CD4-positive, alpha-beta memory T cell (primary cell): ENCODE measurements at regions not wholly inside any gene's neighbourhood (a gene's known extent, or its start where the extent isn't known, plus 50 kb on each side); places are given as distances from the start of the nearest gene placed in this dataset.

Source experiments
- CTCF ChIA-PET: fragments of 350-600 bp; sonication (Branson Sonifier 250); formaldehyde crosslinking; loops from one replicate; lab custom pipeline; 2021; ENCODE audit warnings: inconsistent platforms; ENCODE audit not compliant: partially characterized antibody; lab: Charles Lee
- POLR2A ChIA-PET: fragments of 350-600 bp; sonication (Branson Sonifier 250); formaldehyde crosslinking; loops from one replicate; lab custom pipeline; 2021; ENCODE audit not compliant: partially characterized antibody; lab: Charles Lee
- DNase-seq, 5 donors: peaks; one replicate each; pipeline versions ENCODE4 v3.0.0 to v3.0.0-alpha.2; 2020 to 2022; ENCODE audit warnings: mixed read lengths in 1 of 5
- H3K27ac ChIP-seq: one replicate; pipeline ENCODE4 v1.7.0; 2013; ENCODE audit warnings: low read depth, low read length
- H3K27me3 ChIP-seq: 2 replicates; pipeline ENCODE4 v1.7.0; 2013; ENCODE audit warnings: mild to moderate bottlenecking, low read length, moderate library complexity; ENCODE audit not compliant: insufficient read depth
- H3K36me3 ChIP-seq: 2 replicates; pipeline ENCODE4 v1.7.0; 2013; ENCODE audit warnings: mild to moderate bottlenecking, low read length, moderate library complexity; ENCODE audit not compliant: insufficient read depth
- H3K4me1 ChIP-seq: 2 replicates; pipeline ENCODE4 v1.7.0; 2013; ENCODE audit warnings: mild to moderate bottlenecking, low read length, moderate library complexity; ENCODE audit not compliant: insufficient read depth
- H3K4me3 ChIP-seq, 2 donors: one replicate each; pipeline ENCODE4 v1.7.0; 2013; ENCODE audit warnings: low read length in 2 of 2, mild to moderate bottlenecking in 1 of 2
- H3K9me3 ChIP-seq, 2 donors: one replicate each; pipeline ENCODE4 v1.7.0; 2013; ENCODE audit warnings: low read length in 2 of 2, control low read depth in 1 of 2; ENCODE audit not compliant: control insufficient read depth in 1 of 2
- H3K27ac Mint-ChIP-seq, 7 donors: one replicate each; pipeline ENCODE4 v1.8.0; 2020 to 2021; ENCODE audit warnings: mixed read lengths in 7 of 7, mild to moderate bottlenecking in 6 of 7, inconsistent platforms in 3 of 7, moderate library complexity in 3 of 7
- H3K27me3 Mint-ChIP-seq, 2 donors: one replicate each; pipeline ENCODE4 v1.8.0; 2020 to 2021; ENCODE audit warnings: mixed read lengths in 2 of 2
- H3K36me3 Mint-ChIP-seq, 2 donors: one replicate each; pipeline ENCODE4 v1.8.0; 2020 to 2021; ENCODE audit warnings: mixed read lengths in 2 of 2, inconsistent platforms in 1 of 2, mild to moderate bottlenecking in 1 of 2
- H3K4me1 Mint-ChIP-seq, 4 donors: one replicate each; pipeline ENCODE4 v1.8.0; 2020 to 2021; ENCODE audit warnings: mixed read lengths in 4 of 4, mild to moderate bottlenecking in 1 of 4
- H3K4me3 Mint-ChIP-seq, 8 donors: one replicate each; pipeline ENCODE4 v1.8.0; 2020 to 2021; ENCODE audit warnings: mixed read lengths in 8 of 8, mild to moderate bottlenecking in 7 of 8, moderate library complexity in 6 of 8, inconsistent platforms in 3 of 8
- H3K9me3 Mint-ChIP-seq, 8 donors: one replicate each; pipeline ENCODE4 v1.8.0; 2020 to 2021; ENCODE audit warnings: mixed read lengths in 8 of 8, mild to moderate bottlenecking in 5 of 8, inconsistent platforms in 3 of 8, moderate library complexity in 1 of 8
- intact Hi-C: fragments of 100-400 bp; cut with micrococcal nuclease; formaldehyde crosslinking; loops from one replicate; pipeline ENCODE4 v1.15.1; 2023

- Histone ChIP-seq H3K4me1 (no peaks in the 10 kb centered on the region), H3K27me3 (no peaks in the 10 kb centered on the region), H3K4me3 (no peak overlapping the region), H3K27ac (no peak overlapping the region), H3K9me3 (no peaks in the 10 kb centered on the region), H3K36me3 (no peaks in the 10 kb centered on the region)
- Mint-ChIP-seq H3K36me3 (no peaks in the 10 kb centered on the region), H3K4me3 (no peak overlapping the region), H3K4me1 (peaks cover 0 to 6% (median 3%) of the 10 kb centered on the region in 4 donors), H3K9me3 (peaks cover 0 to 5% (median 4%) of the 10 kb centered on the region in 8 donors), H3K27me3 (no peaks in the 10 kb centered on the region), H3K27ac (no peak overlapping the region)
- intact Hi-C loops = no loop called here
- CTCF ChIA-PET = no interaction called here
- DNase-seq = no peak
- POLR2A ChIA-PET = no interaction called here
These were observed 754.2 kb upstream of the ID2 start for GRCh38 chr2:7927691-7928090.

GRCh38 chr2:7929281-7929680 is 752.6 kb upstream of the ID2 start:
- Histone ChIP-seq H3K9me3 (no peaks in the 10 kb centered on the region), H3K36me3 (no peaks in the 10 kb centered on the region), H3K4me3 (no peak overlapping the region), H3K4me1 (no peaks in the 10 kb centered on the region), H3K27me3 (no peaks in the 10 kb centered on the region), H3K27ac (no peak overlapping the region)
- intact Hi-C loops = no loop called here
- peaks cover 0 to 6% (median 1%) of the 10 kb centered on the region in 4 donors for H3K4me1 Mint-ChIP-seq
- H3K27ac Mint-ChIP-seq = no peak overlapping the region
- H3K9me3 Mint-ChIP-seq = peaks cover 0 to 2% (median 0%) of the 10 kb centered on the region in 8 donors
- H3K36me3 Mint-ChIP-seq = no peaks in the 10 kb centered on the region
- ChIA-PET CTCF (no interaction called here), POLR2A (no interaction called here)
- DNase-seq = no peak
- no peaks in the 10 kb centered on the region for H3K27me3 Mint-ChIP-seq
- no peak overlapping the region for H3K4me3 Mint-ChIP-seq

- intact Hi-C loops = no loop called here
- H3K36me3 ChIP-seq = no peaks in the 10 kb centered on the region
- ChIA-PET POLR2A (no interaction called here), CTCF (no interaction called here)
- H3K27ac ChIP-seq = no peak overlapping the region
- Mint-ChIP-seq H3K9me3 (peaks cover 0 to 2% (median 0%) of the 10 kb centered on the region in 8 donors), H3K4me3 (no peak overlapping the region), H3K27ac (no peak overlapping the region), H3K4me1 (peaks cover 0 to 6% (median 1%) of the 10 kb centered on the region in 4 donors), H3K27me3 (no peaks in the 10 kb centered on the region), H3K36me3 (no peaks in the 10 kb centered on the region)
- no peaks in the 10 kb centered on the region for H3K4me1 ChIP-seq
- H3K9me3 ChIP-seq = no peaks in the 10 kb centered on the region
- no peak overlapping the region for H3K4me3 ChIP-seq
- no peaks in the 10 kb centered on the region for H3K27me3 ChIP-seq
- no peak for DNase-seq
These were observed 750.8 kb upstream of the ID2 start for GRCh38 chr2:7930800-7931635.

GRCh38 chr2:7931808-7932207 is 750.0 kb upstream of the ID2 start:
- no peaks in the 10 kb centered on the region for H3K9me3 ChIP-seq
- H3K27me3 Mint-ChIP-seq = peaks cover 0 to 3% of the 10 kb centered on the region in 2 donors
- H3K36me3 ChIP-seq = no peaks in the 10 kb centered on the region
- H3K9me3 Mint-ChIP-seq = peaks cover 0 to 2% (median 0%) of the 10 kb centered on the region in 8 donors
- H3K4me1 ChIP-seq = no peaks in the 10 kb centered on the region
- no peak overlapping the region for H3K4me3 Mint-ChIP-seq
- no peak overlapping the region for H3K27ac Mint-ChIP-seq
- no peaks in the 10 kb centered on the region for H3K27me3 ChIP-seq
- no peak for DNase-seq
- ChIA-PET POLR2A (no interaction called here), CTCF (no interaction called here)
- no peak overlapping the region for H3K4me3 ChIP-seq
- H3K36me3 Mint-ChIP-seq = no peaks in the 10 kb centered on the region
- no peak overlapping the region for H3K27ac ChIP-seq
- intact Hi-C loops = no loop called here
- H3K4me1 Mint-ChIP-seq = peaks cover 0 to 6% (median 1%) of the 10 kb centered on the region in 4 donors

GRCh38 chr2:7933672-7934071 is 748.2 kb upstream of the ID2 start:
- Histone ChIP-seq H3K9me3 (no peaks in the 10 kb centered on the region), H3K4me3 (no peak overlapping the region), H3K27me3 (no peaks in the 10 kb centered on the region), H3K36me3 (no peaks in the 10 kb centered on the region), H3K4me1 (no peaks in the 10 kb centered on the region), H3K27ac (no peak overlapping the region)
- H3K4me3 Mint-ChIP-seq = no peak overlapping the region
- H3K9me3 Mint-ChIP-seq = peaks cover 0 to 2% (median 0%) of the 10 kb centered on the region in 8 donors
- POLR2A ChIA-PET = no interaction called here
- no peak overlapping the region for H3K27ac Mint-ChIP-seq
- intact Hi-C loops = no loop called here
- CTCF ChIA-PET = no interaction called here
- no peak for DNase-seq
- peaks cover 0 to 6% (median 1%) of the 10 kb centered on the region in 4 donors for H3K4me1 Mint-ChIP-seq
- H3K36me3 Mint-ChIP-seq = no peaks in the 10 kb centered on the region
- H3K27me3 Mint-ChIP-seq = peaks cover 0 to 7% of the 10 kb centered on the region in 2 donors

GRCh38 chr2:7934476-7934875 is 747.4 kb upstream of the ID2 start:
- intact Hi-C loops = no loop called here

GRCh38 chr2:7937082-7937481 is 744.8 kb upstream of the ID2 start:
- no peak overlapping the region for H3K4me3 Mint-ChIP-seq
- Histone ChIP-seq H3K4me1 (no peaks in the 10 kb centered on the region), H3K27ac (no peak overlapping the region), H3K4me3 (no peak overlapping the region), H3K9me3 (no peaks in the 10 kb centered on the region), H3K36me3 (no peaks in the 10 kb centered on the region), H3K27me3 (no peaks in the 10 kb centered on the region)
- no peaks in the 10 kb centered on the region for H3K4me1 Mint-ChIP-seq
- no peaks in the 10 kb centered on the region for H3K36me3 Mint-ChIP-seq
- intact Hi-C loops = no loop called here
- no peak overlapping the region for H3K27ac Mint-ChIP-seq
- DNase-seq = no peak
- H3K9me3 Mint-ChIP-seq = peaks cover 0 to 3% (median 0%) of the 10 kb centered on the region in 8 donors
- ChIA-PET POLR2A (no interaction called here), CTCF (no interaction called here)
- H3K27me3 Mint-ChIP-seq = peaks cover 0 to 7% of the 10 kb centered on the region in 2 donors

More at GRCh38 chr2:7934476-7934875, 747.4 kb upstream of the ID2 start:
- Histone ChIP-seq H3K27me3 (no peaks in the 10 kb centered on the region), H3K4me1 (no peaks in the 10 kb centered on the region), H3K9me3 (no peaks in the 10 kb centered on the region), H3K27ac (no peak overlapping the region), H3K4me3 (no peak overlapping the region), H3K36me3 (no peaks in the 10 kb centered on the region)
- peaks cover 0 to 3% (median 0%) of the 10 kb centered on the region in 8 donors for H3K9me3 Mint-ChIP-seq
- H3K36me3 Mint-ChIP-seq = no peaks in the 10 kb centered on the region
- no peak overlapping the region for H3K4me3 Mint-ChIP-seq
- peaks cover 0 to 6% (median 1%) of the 10 kb centered on the region in 4 donors for H3K4me1 Mint-ChIP-seq
- ChIA-PET CTCF (no interaction called here), POLR2A (no interaction called here)
- H3K27me3 Mint-ChIP-seq = peaks cover 0 to 7% of the 10 kb centered on the region in 2 donors
- DNase-seq = no peak
- H3K27ac Mint-ChIP-seq = no peak overlapping the region
